K562 (cell line): ENCODE measurements at regions not wholly inside any gene's neighbourhood (a gene's known extent, or its start where the extent isn't known, plus 50 kb on each side); places are given as distances from the start of the nearest gene placed in this dataset.

Experiments used
- BRCA1 ChIP-seq, 2 experiments: fragments of 450-650 bp in 1 of 2; sonication (generic) in 1 of 2; formaldehyde crosslinking in 1 of 2; IDR thresholded peaks; 2 replicates each; pipeline versions ENCODE4 v1.5.0 to v1.6.1; 2017 to 2020; ENCODE audit warnings: mild to moderate bottlenecking in 1 of 2, missing genetic modification reagents in 1 of 2
- ETS2 ChIP-seq: IDR thresholded peaks from 2 replicates; pipeline ENCODE4 v1.6.1; 2016; ENCODE audit warnings: borderline replicate concordance, missing genetic modification characterization, mild to moderate bottlenecking, moderate library complexity, missing compliant biosample characterization; ENCODE audit not compliant: poor library complexity, severe bottlenecking
- EZH2 ChIP-seq: IDR thresholded peaks from 2 replicates; pipeline ENCODE4 v1.6.1; 2012; ENCODE audit warnings: low read depth, mild to moderate bottlenecking, inconsistent platforms, low read length, borderline replicate concordance
- KLF10 ChIP-seq: fragments of 250-450 bp; sonication (Bioruptor Pico); IDR thresholded peaks from 2 replicates; pipeline ENCODE4 v1.6.1; 2021; ENCODE audit warnings: matching md5 sums
- POLR2AphosphoS5 ChIP-seq: IDR thresholded peaks from 2 replicates; pipeline ENCODE4 v1.6.1; 2011; ENCODE audit warnings: mild to moderate bottlenecking, low read depth, low read length, moderate library complexity; ENCODE audit not compliant: control insufficient read depth, insufficient read depth
- ZNF282 ChIP-seq: sonication (generic); formaldehyde crosslinking; IDR thresholded peaks from 2 replicates; pipeline ENCODE4 v1.8.1; 2023; ENCODE audit warnings: missing genetic modification reagents
- TF ChIP-seq, protein P1 (sequence below): sonication (generic); formaldehyde crosslinking; IDR thresholded peaks from 2 replicates; pipeline ENCODE4 v1.8.0; 2022; ENCODE audit warnings: missing genetic modification reagents, mild to moderate bottlenecking, borderline replicate concordance

DNA sequence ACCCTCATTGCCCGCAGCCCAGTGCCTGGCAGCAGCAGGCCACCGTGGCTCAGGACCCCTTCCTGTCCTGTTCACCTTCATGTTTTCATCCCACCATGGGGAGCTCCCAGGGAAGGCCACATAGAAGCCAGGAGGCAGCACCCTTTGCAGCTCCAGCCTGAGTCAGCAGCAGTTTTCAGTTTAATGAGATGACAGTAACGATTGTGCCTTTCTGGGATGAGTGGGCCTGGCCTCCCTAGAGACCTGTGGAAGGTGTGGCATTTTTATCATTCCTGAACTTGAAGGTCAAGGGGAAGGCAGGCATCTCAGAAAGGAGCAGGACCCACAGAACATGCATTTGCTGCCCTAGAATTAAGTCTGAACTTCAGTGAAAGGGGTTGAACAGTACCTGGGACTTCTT, 532.8 kb downstream of the FUT8 start:
- TF ChIP-seq BRCA1 (IDR thresholded peaks at IDR 0.05) (no peak), BRCA1 (CRISPR knock-in tag; IDR thresholded peaks at IDR 0.05) (no peak), ETS2 (tag) (no peak), EZH2 (no peak), POLR2AphosphoS5 (no peak), ZNF282 (no peak), KLF10 (no peak)
- TF ChIP-seq, protein P1, sequence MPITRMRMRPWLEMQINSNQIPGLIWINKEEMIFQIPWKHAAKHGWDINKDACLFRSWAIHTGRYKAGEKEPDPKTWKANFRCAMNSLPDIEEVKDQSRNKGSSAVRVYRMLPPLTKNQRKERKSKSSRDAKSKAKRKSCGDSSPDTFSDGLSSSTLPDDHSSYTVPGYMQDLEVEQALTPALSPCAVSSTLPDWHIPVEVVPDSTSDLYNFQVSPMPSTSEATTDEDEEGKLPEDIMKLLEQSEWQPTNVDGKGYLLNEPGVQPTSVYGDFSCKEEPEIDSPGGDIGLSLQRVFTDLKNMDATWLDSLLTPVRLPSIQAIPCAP (CRISPR knock-in tag) = no peak
